Sigmoid colon (tissue), 6 donors: ENCODE measurements at regions not wholly inside any gene's neighbourhood (a gene's known extent, or its start where the extent isn't known, plus 50 kb on each side); places are given as distances from the start of the nearest gene placed in this dataset.
"Not testable (repeated sequence)": the region's sequence is repeated elsewhere in the genome, so short reads cannot be mapped to it uniquely, and the experiment has no call there.

Experiments used
- DNase-seq: peaks from one replicate; pipeline ENCODE4 v3.0.0-alpha.2; 2019
- H3K27ac ChIP-seq, 4 donors: fragments of 200-600 bp; sonication (generic); one replicate each; pipeline ENCODE4 v1.5.1; 2016 to 2019; ENCODE audit warnings: mild to moderate bottlenecking in 1 of 4
- H3K27me3 ChIP-seq, 3 donors: fragments of 200-600 bp; sonication (generic); one replicate each; pipeline ENCODE4 v1.5.1; 2019; ENCODE audit warnings: mild to moderate bottlenecking in 1 of 3
- H3K36me3 ChIP-seq, 4 donors: fragments of 200-600 bp; sonication (generic); one replicate each; pipeline ENCODE4 v1.5.1; 2016 to 2019
- H3K4me1 ChIP-seq, 4 donors: fragments of 200-600 bp; sonication (generic); one replicate each; pipeline ENCODE4 v1.5.1; 2017 to 2019
- H3K4me3 ChIP-seq, 4 donors: fragments of 200-600 bp; sonication (generic); one replicate each; pipeline ENCODE4 v1.5.1; 2017 to 2019; ENCODE audit warnings: mild to moderate bottlenecking in 2 of 4, moderate library complexity in 1 of 4
- H3K9me3 ChIP-seq, 4 donors: fragments of 200-600 bp in 3 of 4; sonication (generic) in 3 of 4; one replicate each; pipeline versions ENCODE4 v1.5.1 to v1.6.1; 2013 to 2019
- EP300 ChIP-seq, 4 donors: sonication (generic); formaldehyde crosslinking; IDR thresholded peaks; one replicate each; pipeline ENCODE4 v1.6.1; 2017; ENCODE audit warnings: antibody characterized with exemption in 4 of 4
- POLR2A ChIP-seq, 2 donors: fragments of 450-650 bp; IDR thresholded peaks; one replicate each; pipeline ENCODE4 v1.6.1; 2016; ENCODE audit warnings: antibody characterized with exemption in 2 of 2, mild to moderate bottlenecking in 2 of 2, moderate library complexity in 2 of 2
- POLR2AphosphoS5 ChIP-seq, 4 donors: sonication (generic); formaldehyde crosslinking; IDR thresholded peaks; one replicate each; pipeline ENCODE4 v1.6.1; 2017; ENCODE audit warnings: antibody characterized with exemption in 4 of 4
- WGBS, 2 donors: extraction: QIAGEN DNeasy Blood & Tissue Kit; methylation state at CpG; one replicate each; pipeline ENCODE4 v1.1.7; 2013; 5-methylcytosine and 5-hydroxymethylcytosine counted together
- intact Hi-C: fragments of 100-400 bp; cut with DNase I; formaldehyde crosslinking; loops from one replicate; pipeline ENCODE4 v1.15.1; 2023
- TF ChIP-seq, protein P1 (sequence below), 4 experiments: fragments of 450-650 bp in 3 of 4; fragments of 200-600 bp in 1 of 4; IDR thresholded peaks; one replicate each; pipeline ENCODE4 v1.5.1; 2016 to 2019; ENCODE audit warnings: antibody characterized with exemption in 4 of 4, mild to moderate bottlenecking in 3 of 4, moderate library complexity in 2 of 4
- donor health status: healthy with polysubstance abuse.
- donor health status: healthy.

GRCh38 chr1:30001732-30002039 is 721.7 kb downstream of the MATN1 start:
- no peak overlapping the region for H3K4me3 ChIP-seq
- no peak for DNase-seq
- H3K9me3 ChIP-seq = no peaks in the 10 kb centered on the region
- H3K36me3 ChIP-seq = no peaks in the 10 kb centered on the region
- TF ChIP-seq POLR2AphosphoS5 (IDR thresholded peaks at IDR 0.05) (no peak), POLR2A (IDR thresholded peaks at IDR 0.05) (no peak), EP300 (IDR thresholded peaks at IDR 0.05) (no peak)
- TF ChIP-seq, protein P1, sequence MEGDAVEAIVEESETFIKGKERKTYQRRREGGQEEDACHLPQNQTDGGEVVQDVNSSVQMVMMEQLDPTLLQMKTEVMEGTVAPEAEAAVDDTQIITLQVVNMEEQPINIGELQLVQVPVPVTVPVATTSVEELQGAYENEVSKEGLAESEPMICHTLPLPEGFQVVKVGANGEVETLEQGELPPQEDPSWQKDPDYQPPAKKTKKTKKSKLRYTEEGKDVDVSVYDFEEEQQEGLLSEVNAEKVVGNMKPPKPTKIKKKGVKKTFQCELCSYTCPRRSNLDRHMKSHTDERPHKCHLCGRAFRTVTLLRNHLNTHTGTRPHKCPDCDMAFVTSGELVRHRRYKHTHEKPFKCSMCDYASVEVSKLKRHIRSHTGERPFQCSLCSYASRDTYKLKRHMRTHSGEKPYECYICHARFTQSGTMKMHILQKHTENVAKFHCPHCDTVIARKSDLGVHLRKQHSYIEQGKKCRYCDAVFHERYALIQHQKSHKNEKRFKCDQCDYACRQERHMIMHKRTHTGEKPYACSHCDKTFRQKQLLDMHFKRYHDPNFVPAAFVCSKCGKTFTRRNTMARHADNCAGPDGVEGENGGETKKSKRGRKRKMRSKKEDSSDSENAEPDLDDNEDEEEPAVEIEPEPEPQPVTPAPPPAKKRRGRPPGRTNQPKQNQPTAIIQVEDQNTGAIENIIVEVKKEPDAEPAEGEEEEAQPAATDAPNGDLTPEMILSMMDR (IDR thresholded peaks at IDR 0.05) = no peak
- 81 to 86% methylated on average over 5 of the region's 5 CpGs for WGBS, 2 donors
- no peak overlapping the region for H3K27ac ChIP-seq
- intact Hi-C loops = no loop called here
- no peaks in the 10 kb centered on the region for H3K27me3 ChIP-seq
- H3K4me1 ChIP-seq = no peaks in the 10 kb centered on the region

DNA sequence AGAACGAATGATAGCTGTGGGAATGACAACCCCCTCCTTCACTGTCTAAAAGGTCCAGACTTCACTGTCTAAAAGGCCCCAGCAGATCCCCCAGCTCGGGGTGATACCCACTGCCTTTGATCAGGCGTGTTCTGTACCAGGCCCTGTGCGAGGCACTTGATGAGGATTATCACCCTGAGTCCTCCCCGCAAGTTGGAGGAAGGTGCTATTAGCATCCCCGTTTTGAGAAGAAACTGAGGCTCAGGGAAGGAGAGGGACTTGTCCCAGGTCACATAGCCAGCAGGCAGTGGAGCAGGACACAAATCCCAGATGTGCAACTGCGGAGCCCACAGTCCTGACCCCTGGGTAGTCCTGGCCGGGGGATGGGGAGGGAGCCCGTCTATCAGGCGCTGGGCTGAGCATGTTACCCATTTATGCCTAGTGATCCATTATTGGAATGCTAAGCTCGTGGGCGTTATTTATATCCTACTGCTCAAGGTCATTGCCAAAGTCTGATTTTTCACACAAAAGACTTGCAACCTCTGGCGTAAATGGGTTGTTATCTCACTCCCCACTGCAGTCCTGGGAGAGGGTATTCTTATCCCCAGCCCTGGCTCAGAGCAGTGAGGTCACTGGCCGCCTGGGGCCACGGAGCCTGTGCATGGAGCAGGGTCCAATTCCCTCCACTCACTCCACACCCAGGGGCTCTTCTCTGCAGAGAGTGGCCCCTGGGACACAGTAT is 722.2 kb downstream of the MATN1 start:
- no peak for TF ChIP-seq POLR2A (IDR thresholded peaks at IDR 0.05)
- TF ChIP-seq, protein P1 (IDR thresholded peaks at IDR 0.05) = no peak
- no peak for TF ChIP-seq POLR2AphosphoS5 (IDR thresholded peaks at IDR 0.05)
- no peak for TF ChIP-seq EP300 (IDR thresholded peaks at IDR 0.05)
- WGBS, 2 donors = 73 to 74% methylated on average over 15 of the region's 15 CpGs
- no peak for DNase-seq
- Histone ChIP-seq H3K36me3 (no peaks in the 10 kb centered on the region), H3K4me1 (no peaks in the 10 kb centered on the region), H3K27ac (no peak overlapping the region), H3K27me3 (no peaks in the 10 kb centered on the region), H3K9me3 (no peaks in the 10 kb centered on the region), H3K4me3 (no peak overlapping the region)
- intact Hi-C loops = no loop called here

GRCh38 chr1:30000266-30000665 is 723.1 kb downstream of the MATN1 start:
- no peak for TF ChIP-seq POLR2AphosphoS5 (IDR thresholded peaks at IDR 0.05)
- TF ChIP-seq, protein P1 (IDR thresholded peaks at IDR 0.05) = no peak
- TF ChIP-seq POLR2A (IDR thresholded peaks at IDR 0.05) = no peak
- TF ChIP-seq EP300 (IDR thresholded peaks at IDR 0.05) = no peak
- Histone ChIP-seq H3K27ac (no peak overlapping the region), H3K27me3 (no peaks in the 10 kb centered on the region), H3K4me3 (no peak overlapping the region), H3K9me3 (peaks cover 0 to 2% (median 0%) of the 10 kb centered on the region in 4 donors), H3K4me1 (no peaks in the 10 kb centered on the region), H3K36me3 (no peaks in the 10 kb centered on the region)
- intact Hi-C loops = no loop called here
- WGBS, 2 donors = 90 to 91% methylated on average over 7 of the region's 7 CpGs
- DNase-seq = no peak

- Histone ChIP-seq H3K9me3 (peaks cover 0 to 7% (median 1%) of the 10 kb centered on the region in 4 donors), H3K36me3 (no peaks in the 10 kb centered on the region), H3K4me3 (no peak overlapping the region), H3K27me3 (no peaks in the 10 kb centered on the region), H3K4me1 (no peaks in the 10 kb centered on the region), H3K27ac (no peak overlapping the region)
- 88% methylated on average over 1 of the region's 1 CpG for WGBS, 2 donors
- TF ChIP-seq EP300 (IDR thresholded peaks at IDR 0.05) = no peak
- TF ChIP-seq POLR2A (IDR thresholded peaks at IDR 0.05) = no peak
- TF ChIP-seq POLR2AphosphoS5 (IDR thresholded peaks at IDR 0.05) = no peak
- TF ChIP-seq, protein P1 (IDR thresholded peaks at IDR 0.05) = no peak
- intact Hi-C loops = no loop called here
- no peak for DNase-seq
These were observed 723.8 kb downstream of the MATN1 start for GRCh38 chr1:29999595-29999994.

- TF ChIP-seq POLR2A (IDR thresholded peaks at IDR 0.05) = no peak
- no peak for TF ChIP-seq EP300 (IDR thresholded peaks at IDR 0.05)
- TF ChIP-seq, protein P1 (IDR thresholded peaks at IDR 0.05) = no peak
- no peak for TF ChIP-seq POLR2AphosphoS5 (IDR thresholded peaks at IDR 0.05)
- H3K36me3 ChIP-seq = no peaks in the 10 kb centered on the region
- H3K4me1 ChIP-seq = no peaks in the 10 kb centered on the region
- 69 to 84% methylated on average over 4 of the region's 4 CpGs for WGBS, 2 donors
- peaks cover 0 to 9% (median 3%) of the 10 kb centered on the region in 4 donors for H3K9me3 ChIP-seq
- no peaks in the 10 kb centered on the region for H3K27me3 ChIP-seq
- no peak overlapping the region for H3K27ac ChIP-seq
- H3K4me3 ChIP-seq = no peak overlapping the region
- no peak for DNase-seq
- intact Hi-C loops = no loop called here
These were observed 724.7 kb downstream of the MATN1 start for GRCh38 chr1:29998686-29999085.

GRCh38 chr1:29997818-29998217 is 725.6 kb downstream of the MATN1 start:
- H3K36me3 ChIP-seq, H3K27me3 ChIP-seq, H3K4me3 ChIP-seq, H3K4me1 ChIP-seq, H3K27ac ChIP-seq, H3K9me3 ChIP-seq, intact Hi-C loops, DNase-seq: not testable (repeated sequence)
- WGBS, 2 donors = 89 to 91% methylated on average over 1 to 2 of the region's 3 CpGs
